HL-60 (cell line): ENCODE measurements at regions not wholly inside any gene's neighbourhood (a gene's known extent, or its start where the extent isn't known, plus 50 kb on each side); places are given as distances from the start of the nearest gene placed in this dataset.
"Not testable (repeated sequence)": the region's sequence is repeated elsewhere in the genome, so short reads cannot be mapped to it uniquely, and the experiment has no call there.

Source experiments
- POLR2AphosphoS5 ChIP-seq: IDR thresholded peaks from 2 replicates; pipeline ENCODE4 v1.6.1; 2012; ENCODE audit warnings: low read depth
- TF ChIP-seq, protein P1 (sequence below): IDR thresholded peaks from one replicate; pipeline ENCODE4 v1.5.1; 2011; ENCODE audit warnings: low read length, control low read depth, inconsistent platforms; ENCODE audit not compliant: insufficient read depth
- TF ChIP-seq, protein P2 (sequence below): IDR thresholded peaks from 2 replicates; pipeline ENCODE4 v1.6.1; 2012; ENCODE audit warnings: low read depth; ENCODE audit not compliant: insufficient replicate concordance

- TF ChIP-seq, protein P1, sequence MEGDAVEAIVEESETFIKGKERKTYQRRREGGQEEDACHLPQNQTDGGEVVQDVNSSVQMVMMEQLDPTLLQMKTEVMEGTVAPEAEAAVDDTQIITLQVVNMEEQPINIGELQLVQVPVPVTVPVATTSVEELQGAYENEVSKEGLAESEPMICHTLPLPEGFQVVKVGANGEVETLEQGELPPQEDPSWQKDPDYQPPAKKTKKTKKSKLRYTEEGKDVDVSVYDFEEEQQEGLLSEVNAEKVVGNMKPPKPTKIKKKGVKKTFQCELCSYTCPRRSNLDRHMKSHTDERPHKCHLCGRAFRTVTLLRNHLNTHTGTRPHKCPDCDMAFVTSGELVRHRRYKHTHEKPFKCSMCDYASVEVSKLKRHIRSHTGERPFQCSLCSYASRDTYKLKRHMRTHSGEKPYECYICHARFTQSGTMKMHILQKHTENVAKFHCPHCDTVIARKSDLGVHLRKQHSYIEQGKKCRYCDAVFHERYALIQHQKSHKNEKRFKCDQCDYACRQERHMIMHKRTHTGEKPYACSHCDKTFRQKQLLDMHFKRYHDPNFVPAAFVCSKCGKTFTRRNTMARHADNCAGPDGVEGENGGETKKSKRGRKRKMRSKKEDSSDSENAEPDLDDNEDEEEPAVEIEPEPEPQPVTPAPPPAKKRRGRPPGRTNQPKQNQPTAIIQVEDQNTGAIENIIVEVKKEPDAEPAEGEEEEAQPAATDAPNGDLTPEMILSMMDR = not testable (repeated sequence)
- not testable (repeated sequence) for TF ChIP-seq POLR2AphosphoS5
- TF ChIP-seq, protein P2, sequence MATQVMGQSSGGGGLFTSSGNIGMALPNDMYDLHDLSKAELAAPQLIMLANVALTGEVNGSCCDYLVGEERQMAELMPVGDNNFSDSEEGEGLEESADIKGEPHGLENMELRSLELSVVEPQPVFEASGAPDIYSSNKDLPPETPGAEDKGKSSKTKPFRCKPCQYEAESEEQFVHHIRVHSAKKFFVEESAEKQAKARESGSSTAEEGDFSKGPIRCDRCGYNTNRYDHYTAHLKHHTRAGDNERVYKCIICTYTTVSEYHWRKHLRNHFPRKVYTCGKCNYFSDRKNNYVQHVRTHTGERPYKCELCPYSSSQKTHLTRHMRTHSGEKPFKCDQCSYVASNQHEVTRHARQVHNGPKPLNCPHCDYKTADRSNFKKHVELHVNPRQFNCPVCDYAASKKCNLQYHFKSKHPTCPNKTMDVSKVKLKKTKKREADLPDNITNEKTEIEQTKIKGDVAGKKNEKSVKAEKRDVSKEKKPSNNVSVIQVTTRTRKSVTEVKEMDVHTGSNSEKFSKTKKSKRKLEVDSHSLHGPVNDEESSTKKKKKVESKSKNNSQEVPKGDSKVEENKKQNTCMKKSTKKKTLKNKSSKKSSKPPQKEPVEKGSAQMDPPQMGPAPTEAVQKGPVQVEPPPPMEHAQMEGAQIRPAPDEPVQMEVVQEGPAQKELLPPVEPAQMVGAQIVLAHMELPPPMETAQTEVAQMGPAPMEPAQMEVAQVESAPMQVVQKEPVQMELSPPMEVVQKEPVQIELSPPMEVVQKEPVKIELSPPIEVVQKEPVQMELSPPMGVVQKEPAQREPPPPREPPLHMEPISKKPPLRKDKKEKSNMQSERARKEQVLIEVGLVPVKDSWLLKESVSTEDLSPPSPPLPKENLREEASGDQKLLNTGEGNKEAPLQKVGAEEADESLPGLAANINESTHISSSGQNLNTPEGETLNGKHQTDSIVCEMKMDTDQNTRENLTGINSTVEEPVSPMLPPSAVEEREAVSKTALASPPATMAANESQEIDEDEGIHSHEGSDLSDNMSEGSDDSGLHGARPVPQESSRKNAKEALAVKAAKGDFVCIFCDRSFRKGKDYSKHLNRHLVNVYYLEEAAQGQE = not testable (repeated sequence)
Measured at GRCh38 chr1:794918-795584, 108.6 kb upstream of the OR4F16 start.
